ENCODE measurements at regions not wholly inside any gene's neighbourhood (a gene's known extent, or its start where the extent isn't known, plus 50 kb on each side); places are given as distances from the start of the nearest gene placed in this dataset.

GRCh38 chr10:131641231-131641630 lies 259.6 kb upstream of the PPP2R2D start:
- Mint-ChIP-seq H3K4me1 (peaks cover 3% of the 10 kb centered on the region), H3K9me3 (peaks cover 2% of the 10 kb centered on the region), H3K36me3 (ENCODE audit: low read depth) (no peaks in the 10 kb centered on the region), H3K4me3 (no peak overlapping the region), H3K27me3 (peaks cover 3% of the 10 kb centered on the region), H3K27ac (no peak overlapping the region)
- ChIA-PET CTCF (no interaction called here), POLR2A (no interaction called here)
- no peak for DNase-seq

- DNase-seq, result no peak
- peaks cover 3% of the 10 kb centered on the region for H3K4me1 Mint-ChIP-seq
- POLR2A ChIA-PET, result no interaction called here
- H3K27ac Mint-ChIP-seq, result no peak overlapping the region
- peaks cover 3% of the 10 kb centered on the region for H3K27me3 Mint-ChIP-seq
- CTCF ChIA-PET, result no interaction called here
- H3K4me3 Mint-ChIP-seq, result no peak overlapping the region
- H3K36me3 Mint-ChIP-seq (ENCODE audit: low read depth), result no peaks in the 10 kb centered on the region
- no peaks in the 10 kb centered on the region for H3K9me3 Mint-ChIP-seq
Measured at GRCh38 chr10:131641898-131642297, 258.9 kb upstream of the PPP2R2D start.

GRCh38 chr10:131642966-131643365 lies 257.8 kb upstream of the PPP2R2D start:
- Mint-ChIP-seq H3K27me3 (peaks cover 3% of the 10 kb centered on the region), H3K27ac (no peak overlapping the region), H3K36me3 (ENCODE audit: low read depth) (no peaks in the 10 kb centered on the region), H3K9me3 (no peaks in the 10 kb centered on the region), H3K4me1 (peaks cover 3% of the 10 kb centered on the region), H3K4me3 (no peak overlapping the region)
- POLR2A ChIA-PET, result no interaction called here
- CTCF ChIA-PET, result no interaction called here
- no peak for DNase-seq

GRCh38 chr10:131644289-131644688 lies 256.5 kb upstream of the PPP2R2D start:
- no peak overlapping the region for H3K27ac Mint-ChIP-seq
- H3K4me1 Mint-ChIP-seq, result peaks cover 3% of the 10 kb centered on the region
- H3K27me3 Mint-ChIP-seq, result peaks cover 3% of the 10 kb centered on the region
- no peaks in the 10 kb centered on the region for H3K9me3 Mint-ChIP-seq
- POLR2A ChIA-PET, result no interaction called here
- H3K4me3 Mint-ChIP-seq, result no peak overlapping the region
- CTCF ChIA-PET, result no interaction called here
- DNase-seq, result no peak
- H3K36me3 Mint-ChIP-seq (ENCODE audit: low read depth), result no peaks in the 10 kb centered on the region

GRCh38 chr10:131644864-131645658 lies 255.7 kb upstream of the PPP2R2D start:
- Mint-ChIP-seq H3K4me1 (peaks cover 3% of the 10 kb centered on the region), H3K27ac (peak overlapping the region; percentile 9), H3K9me3 (no peaks in the 10 kb centered on the region), H3K4me3 (no peak overlapping the region), H3K36me3 (ENCODE audit: low read depth) (no peaks in the 10 kb centered on the region), H3K27me3 (peaks cover 3% of the 10 kb centered on the region)
- POLR2A ChIA-PET, result no interaction called here
- CTCF ChIA-PET, result no interaction called here
- no peak for DNase-seq

- Mint-ChIP-seq H3K4me1 (peaks cover 3% of the 10 kb centered on the region), H3K27me3 (peaks cover 2% of the 10 kb centered on the region), H3K9me3 (no peaks in the 10 kb centered on the region), H3K4me3 (no peak overlapping the region), H3K27ac (no peak overlapping the region), H3K36me3 (ENCODE audit: low read depth) (no peaks in the 10 kb centered on the region)
- CTCF ChIA-PET, result no interaction called here
- POLR2A ChIA-PET, result no interaction called here
- no peak for DNase-seq
Measured at GRCh38 chr10:131645756-131646155, 255.1 kb upstream of the PPP2R2D start.

- no peaks in the 10 kb centered on the region for H3K36me3 Mint-ChIP-seq (ENCODE audit: low read depth)
- no peaks in the 10 kb centered on the region for H3K4me1 Mint-ChIP-seq
- H3K4me3 Mint-ChIP-seq, result no peak overlapping the region
- CTCF ChIA-PET, result no interaction called here
- H3K27ac Mint-ChIP-seq, result no peak overlapping the region
- H3K27me3 Mint-ChIP-seq, result peaks cover 2% of the 10 kb centered on the region
- DNase-seq, result no peak
- H3K9me3 Mint-ChIP-seq, result no peaks in the 10 kb centered on the region
- POLR2A ChIA-PET, result no interaction called here
Measured at GRCh38 chr10:131646551-131647525, 254.0 kb upstream of the PPP2R2D start.

- Mint-ChIP-seq H3K27me3 (peaks cover 4% of the 10 kb centered on the region), H3K27ac (no peak overlapping the region), H3K4me1 (no peaks in the 10 kb centered on the region), H3K4me3 (no peak overlapping the region), H3K36me3 (ENCODE audit: low read depth) (no peaks in the 10 kb centered on the region), H3K9me3 (no peaks in the 10 kb centered on the region)
- no peak for DNase-seq
- ChIA-PET CTCF (no interaction called here), POLR2A (no interaction called here)
Measured at GRCh38 chr10:131647789-131648188, 253.0 kb upstream of the PPP2R2D start.

GRCh38 chr10:131648386-131649020 lies 252.3 kb upstream of the PPP2R2D start:
- Mint-ChIP-seq H3K27me3 (peaks cover 4% of the 10 kb centered on the region), H3K4me3 (no peak overlapping the region), H3K36me3 (ENCODE audit: low read depth) (no peaks in the 10 kb centered on the region), H3K27ac (no peak overlapping the region), H3K9me3 (no peaks in the 10 kb centered on the region), H3K4me1 (no peaks in the 10 kb centered on the region)
- CTCF ChIA-PET, result no interaction called here
- POLR2A ChIA-PET, result no interaction called here
- no peak for DNase-seq

- Mint-ChIP-seq H3K4me1 (no peaks in the 10 kb centered on the region), H3K27ac (no peak overlapping the region), H3K36me3 (ENCODE audit: low read depth) (no peaks in the 10 kb centered on the region), H3K27me3 (peaks cover 4% of the 10 kb centered on the region), H3K4me3 (no peak overlapping the region), H3K9me3 (no peaks in the 10 kb centered on the region)
- ChIA-PET POLR2A (no interaction called here), CTCF (no interaction called here)
- no peak for DNase-seq
Measured at GRCh38 chr10:131649617-131650016, 251.2 kb upstream of the PPP2R2D start.

GRCh38 chr10:131650169-131650705 lies 250.6 kb upstream of the PPP2R2D start:
- Mint-ChIP-seq H3K9me3 (no peaks in the 10 kb centered on the region), H3K27ac (no peak overlapping the region), H3K4me1 (no peaks in the 10 kb centered on the region), H3K36me3 (ENCODE audit: low read depth) (no peaks in the 10 kb centered on the region), H3K4me3 (no peak overlapping the region), H3K27me3 (peaks cover 4% of the 10 kb centered on the region)
- POLR2A ChIA-PET, result no interaction called here
- no peak for DNase-seq
- CTCF ChIA-PET, result no interaction called here

- Mint-ChIP-seq H3K4me3 (no peak overlapping the region), H3K4me1 (no peaks in the 10 kb centered on the region), H3K9me3 (no peaks in the 10 kb centered on the region), H3K27me3 (peaks cover 4% of the 10 kb centered on the region), H3K27ac (no peak overlapping the region), H3K36me3 (ENCODE audit: low read depth) (no peaks in the 10 kb centered on the region)
- no peak for DNase-seq
- POLR2A ChIA-PET, result no interaction called here
- CTCF ChIA-PET, result no interaction called here
Measured at GRCh38 chr10:131650771-131651673, 249.8 kb upstream of the PPP2R2D start.
